ENCODE measurements at regions not wholly inside any gene's neighbourhood (a gene's known extent, or its start where the extent isn't known, plus 50 kb on each side); places are given as distances from the start of the nearest gene placed in this dataset.

DNA sequence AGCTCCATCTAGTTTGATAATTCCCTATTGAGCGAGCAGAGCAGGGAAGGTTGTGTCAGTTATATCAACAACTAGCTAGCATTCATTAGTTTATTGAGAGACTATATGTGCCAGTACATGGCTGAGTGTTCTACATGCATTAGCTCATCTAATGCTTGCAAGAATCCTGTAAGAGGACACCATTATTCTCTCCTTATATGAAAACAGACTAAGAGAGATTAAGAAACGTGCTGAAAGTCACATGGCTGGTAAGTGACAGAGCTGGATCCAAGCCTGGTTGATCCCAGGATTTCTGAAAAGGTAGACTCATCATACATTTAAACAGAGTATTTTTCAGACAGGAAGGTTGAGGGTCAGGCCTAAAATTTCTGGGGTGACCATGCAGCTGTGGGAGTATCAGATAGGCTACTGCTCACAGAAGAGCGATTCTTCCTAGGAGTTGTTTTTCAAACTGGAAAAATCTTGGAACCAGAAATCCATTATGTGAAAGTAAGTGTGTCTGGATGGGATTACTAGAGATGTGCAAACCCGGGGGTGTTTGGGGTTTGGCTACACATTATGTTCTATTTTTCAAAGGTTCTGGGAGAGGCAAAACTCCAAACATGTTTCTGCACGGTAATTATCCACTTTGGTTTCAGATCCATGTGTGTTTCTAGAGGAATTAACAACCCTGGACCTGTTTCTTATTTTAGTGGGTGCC is 213.3 kb downstream of the FAM76B start:
- Histone ChIP-seq H3K79me2 (ENCODE audit: control insufficient read depth, insufficient read depth, low read length) (no peaks in the 10 kb centered on the region), H3K27ac (ENCODE audit: low read length in 2 of 2) (no peak overlapping the region), H4K20me1 (ENCODE audit: control insufficient read depth, insufficient read depth, low read length, poor library complexity, severe bottlenecking) (no peaks in the 10 kb centered on the region), H3K9ac (ENCODE audit: low read length) (no peak overlapping the region), H3K4me3 (ENCODE audit: control extremely low read depth in 1 of 5, extremely low read depth in 1 of 5, insufficient read depth in 1 of 5, low read depth in 2 of 5, low read length in 4 of 5) (no peak overlapping the region), H3K4me2 (replicated peaks; ENCODE audit: low read depth, low read length, poor library complexity, severe bottlenecking) (no peak overlapping the region), H2AFZ (ENCODE audit: insufficient read depth, low read depth, low read length, poor library complexity, severe bottlenecking) (no peak overlapping the region), H3K27me3 (replicated peaks in 1 of 4; ENCODE audit: control extremely low read depth in 1 of 4, control insufficient read depth in 3 of 4, insufficient read depth in 4 of 4, low read length in 3 of 4) (no peaks in the 10 kb centered on the region), H3K4me1 (ENCODE audit: control insufficient read depth in 2 of 2, insufficient read depth in 2 of 2, low read length in 2 of 2) (peaks cover 4% of the 10 kb centered on the region in 2 donors), H3K9me3 (ENCODE audit: control extremely low read depth in 1 of 3, control insufficient read depth in 2 of 3, insufficient read depth in 1 of 3, low read length in 2 of 3) (no peaks in the 10 kb centered on the region), H3K36me3 (replicated peaks in 1 of 2; ENCODE audit: control extremely low read depth in 1 of 2, control insufficient read depth in 1 of 2, extremely low read depth in 1 of 2, insufficient read depth in 2 of 2, low read length in 1 of 2) (no peaks in the 10 kb centered on the region)
- CTCF ChIA-PET = interaction anchor here (2.1 kb wide), 1 partner anchor 129 kb away, joined by 6 read pairs; no protein-coding TSS in a partner anchor
- no peak overlapping the region for H3K27ac Mint-ChIP-seq
- H3K27me3 Mint-ChIP-seq = no peaks in the 10 kb centered on the region
- TF ChIP-seq, protein P1, sequence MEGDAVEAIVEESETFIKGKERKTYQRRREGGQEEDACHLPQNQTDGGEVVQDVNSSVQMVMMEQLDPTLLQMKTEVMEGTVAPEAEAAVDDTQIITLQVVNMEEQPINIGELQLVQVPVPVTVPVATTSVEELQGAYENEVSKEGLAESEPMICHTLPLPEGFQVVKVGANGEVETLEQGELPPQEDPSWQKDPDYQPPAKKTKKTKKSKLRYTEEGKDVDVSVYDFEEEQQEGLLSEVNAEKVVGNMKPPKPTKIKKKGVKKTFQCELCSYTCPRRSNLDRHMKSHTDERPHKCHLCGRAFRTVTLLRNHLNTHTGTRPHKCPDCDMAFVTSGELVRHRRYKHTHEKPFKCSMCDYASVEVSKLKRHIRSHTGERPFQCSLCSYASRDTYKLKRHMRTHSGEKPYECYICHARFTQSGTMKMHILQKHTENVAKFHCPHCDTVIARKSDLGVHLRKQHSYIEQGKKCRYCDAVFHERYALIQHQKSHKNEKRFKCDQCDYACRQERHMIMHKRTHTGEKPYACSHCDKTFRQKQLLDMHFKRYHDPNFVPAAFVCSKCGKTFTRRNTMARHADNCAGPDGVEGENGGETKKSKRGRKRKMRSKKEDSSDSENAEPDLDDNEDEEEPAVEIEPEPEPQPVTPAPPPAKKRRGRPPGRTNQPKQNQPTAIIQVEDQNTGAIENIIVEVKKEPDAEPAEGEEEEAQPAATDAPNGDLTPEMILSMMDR (IDR thresholded peaks at IDR 0.05) = no peak
- TF ChIP-seq EZH2 (IDR thresholded peaks at IDR 0.05; ENCODE audit: borderline replicate concordance, insufficient read depth, low read depth, low read length, poor library complexity, severe bottlenecking) = no peak
- POLR2A ChIA-PET = interaction anchor here (1.2 kb wide), 1 partner anchor 344 kb away, joined by 4 read pairs; no protein-coding TSS in a partner anchor
- no peak for DNase-seq
- intact Hi-C loops (cut with micrococcal nuclease) = loop anchor here (10.0 kb wide), 1 partner anchor 111 kb away; no protein-coding TSS in a partner anchor
- no peak overlapping the region for H3K4me3 Mint-ChIP-seq
- ATAC-seq (ENCODE audit: low read depth) = no peak
- 83% methylated on average over 3 of the region's 5 CpGs for WGBS (ENCODE audit: insufficient coverage)
- peaks cover 15% of the 10 kb centered on the region for H3K4me1 Mint-ChIP-seq
- peaks cover 3% of the 10 kb centered on the region for H3K9me3 Mint-ChIP-seq (ENCODE audit: insufficient read depth)

- H3K27me3 Mint-ChIP-seq = peaks cover 3% of the 10 kb centered on the region
- intact Hi-C loops (cut with micrococcal nuclease) = loop anchor here (10.0 kb wide), 1 partner anchor 111 kb away; no protein-coding TSS in a partner anchor
- Histone ChIP-seq H3K9me3 (ENCODE audit: control extremely low read depth in 1 of 3, control insufficient read depth in 2 of 3, insufficient read depth in 1 of 3, low read length in 2 of 3) (no peaks in the 10 kb centered on the region), H3K4me3 (ENCODE audit: control extremely low read depth in 1 of 5, extremely low read depth in 1 of 5, insufficient read depth in 1 of 5, low read depth in 2 of 5, low read length in 4 of 5) (no peak overlapping the region), H3K36me3 (replicated peaks in 1 of 2; ENCODE audit: control extremely low read depth in 1 of 2, control insufficient read depth in 1 of 2, extremely low read depth in 1 of 2, insufficient read depth in 2 of 2, low read length in 1 of 2) (no peaks in the 10 kb centered on the region), H2AFZ (ENCODE audit: insufficient read depth, low read depth, low read length, poor library complexity, severe bottlenecking) (no peak overlapping the region), H3K27ac (ENCODE audit: low read length in 2 of 2) (no peak overlapping the region), H4K20me1 (ENCODE audit: control insufficient read depth, insufficient read depth, low read length, poor library complexity, severe bottlenecking) (no peaks in the 10 kb centered on the region), H3K4me1 (ENCODE audit: control insufficient read depth in 2 of 2, insufficient read depth in 2 of 2, low read length in 2 of 2) (peaks cover 4% of the 10 kb centered on the region in 2 donors), H3K9ac (ENCODE audit: low read length) (no peak overlapping the region), H3K4me2 (replicated peaks; ENCODE audit: low read depth, low read length, poor library complexity, severe bottlenecking) (no peak overlapping the region), H3K79me2 (ENCODE audit: control insufficient read depth, insufficient read depth, low read length) (no peaks in the 10 kb centered on the region), H3K27me3 (replicated peaks in 1 of 4; ENCODE audit: control extremely low read depth in 1 of 4, control insufficient read depth in 3 of 4, insufficient read depth in 4 of 4, low read length in 3 of 4) (no peaks in the 10 kb centered on the region)
- no peak for DNase-seq
- CTCF ChIA-PET = interaction anchor here (2.1 kb wide), 1 partner anchor 130 kb away, joined by 6 read pairs; no protein-coding TSS in a partner anchor
- WGBS (ENCODE audit: insufficient coverage) = no CpG with 5 or more reads among the region's 2 CpGs
- H3K4me3 Mint-ChIP-seq = no peak overlapping the region
- no peak for ATAC-seq (ENCODE audit: low read depth)
- POLR2A ChIA-PET = interaction anchor here (1.2 kb wide), 1 partner anchor 343 kb away, joined by 4 read pairs; no protein-coding TSS in a partner anchor
- H3K27ac Mint-ChIP-seq = no peak overlapping the region
- peaks cover 15% of the 10 kb centered on the region for H3K4me1 Mint-ChIP-seq
- no peak for TF ChIP-seq EZH2 (IDR thresholded peaks at IDR 0.05; ENCODE audit: borderline replicate concordance, insufficient read depth, low read depth, low read length, poor library complexity, severe bottlenecking)
- TF ChIP-seq, protein P1 (IDR thresholded peaks at IDR 0.05) = no peak
- H3K9me3 Mint-ChIP-seq (ENCODE audit: insufficient read depth) = peaks cover 3% of the 10 kb centered on the region
These were observed 214.1 kb downstream of the FAM76B start for GRCh38 chr11:95575517-95575916.

Data from B cell (primary cell).